Hepatocyte (in vitro differentiated cells): ENCODE measurements at regions not wholly inside any gene's neighbourhood (a gene's known extent, or its start where the extent isn't known, plus 50 kb on each side); places are given as distances from the start of the nearest gene placed in this dataset.
A peak's percentile ranks its signal among the peaks of the same experiment; 100 is the strongest.
"Not testable (repeated sequence)": the region's sequence is repeated elsewhere in the genome, so short reads cannot be mapped to it uniquely, and the experiment has no call there.

Experiments used
- DNase-seq: peaks from one replicate; pipeline ENCODE4 v3.0.0-alpha.2; 2016; ENCODE audit warnings: low spot score
- H2AFZ ChIP-seq: fragments of 200-600 bp; sonication (generic); 2 replicates; pipeline ENCODE4 v1.6.0; 2016; ENCODE audit warnings: antibody characterized with exemption, mild to moderate bottlenecking
- H3K27ac ChIP-seq: fragments of 200-600 bp; sonication (generic); 2 replicates; pipeline ENCODE4 v1.5.1; 2016; ENCODE audit warnings: mild to moderate bottlenecking
- H3K27me3 ChIP-seq: fragments of 200-600 bp; sonication (generic); 2 replicates; pipeline ENCODE4 v1.6.1; 2016
- H3K36me3 ChIP-seq: fragments of 200-600 bp; sonication (generic); replicated peaks from 2 replicates; pipeline ENCODE4 v1.5.1; 2016; ENCODE audit warnings: low read depth; ENCODE audit not compliant: insufficient read depth
- H3K4me1 ChIP-seq: fragments of 200-600 bp; sonication (generic); 2 replicates; pipeline ENCODE4 v1.5.1; 2016; ENCODE audit warnings: mild to moderate bottlenecking, moderate library complexity; ENCODE audit not compliant: insufficient read depth
- H3K4me2 ChIP-seq: fragments of 200-600 bp; sonication (generic); 2 replicates; pipeline ENCODE4 v1.6.0; 2016
- H3K4me3 ChIP-seq: fragments of 200-600 bp; sonication (generic); 2 replicates; pipeline ENCODE4 v1.5.1; 2016; ENCODE audit warnings: mild to moderate bottlenecking
- H3K79me2 ChIP-seq: fragments of 200-600 bp; sonication (generic); 2 replicates; pipeline ENCODE4 v1.6.0; 2017; ENCODE audit warnings: mild to moderate bottlenecking
- H3K9me2 ChIP-seq: fragments of 200-600 bp; sonication (generic); replicated peaks from 2 replicates; pipeline ENCODE4 v1.6.0; 2017; ENCODE audit warnings: mild to moderate bottlenecking; ENCODE audit not compliant: insufficient read depth
- H3K9me3 ChIP-seq: fragments of 200-600 bp; sonication (generic); 2 replicates; pipeline ENCODE4 v1.5.1; 2016; ENCODE audit warnings: low read depth, mild to moderate bottlenecking
- H4K20me1 ChIP-seq: fragments of 200-600 bp; sonication (generic); 2 replicates; pipeline ENCODE4 v1.6.0; 2016; ENCODE audit warnings: mild to moderate bottlenecking; ENCODE audit not compliant: insufficient read depth, poor library complexity, severe bottlenecking
- EZH2 ChIP-seq: fragments of 200-600 bp; sonication (generic); IDR thresholded peaks from 2 replicates; pipeline ENCODE4 v1.6.1; 2016; ENCODE audit warnings: antibody characterized with exemption, mild to moderate bottlenecking, borderline replicate concordance
- EZH2phosphoT487 ChIP-seq: fragments of 200-600 bp; sonication (generic); IDR thresholded peaks from one replicate; pipeline ENCODE4 v1.6.1; 2018; ENCODE audit warnings: antibody characterized with exemption, mild to moderate bottlenecking, low read depth, moderate library complexity; ENCODE audit not compliant: unreplicated experiment, severe bottlenecking
- WGBS: methylation state at CpG from one replicate; pipeline ENCODE4 v1.1.6; 2016; ENCODE audit warnings: low lambda C conversion rate; ENCODE audit errors: missing lambda C conversion rate; 5-methylcytosine and 5-hydroxymethylcytosine counted together
- TF ChIP-seq, protein P1 (sequence below): fragments of 200-600 bp; sonication (generic); IDR thresholded peaks from 2 replicates; pipeline ENCODE4 v1.5.1; 2016; ENCODE audit warnings: antibody characterized with exemption, mild to moderate bottlenecking; ENCODE audit not compliant: poor library complexity

DNA sequence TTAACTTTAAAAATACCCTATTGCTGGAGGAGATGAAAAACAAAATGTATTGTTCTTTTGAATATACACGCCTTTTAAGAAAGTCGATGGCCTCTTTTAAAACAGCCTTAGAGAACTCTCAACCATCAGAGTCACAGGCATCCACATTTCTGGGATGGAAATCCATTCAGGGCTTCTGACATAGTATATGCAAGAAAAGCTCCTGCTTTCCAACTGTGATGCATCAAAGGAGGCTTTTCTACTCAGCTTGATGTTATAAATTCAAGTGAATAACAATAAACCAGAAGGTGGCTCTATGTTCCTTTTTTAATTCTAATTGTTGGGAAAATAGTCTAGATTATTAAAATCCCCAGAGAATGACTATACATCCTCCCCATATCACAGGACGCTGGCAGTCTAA is 398.8 kb upstream of the CXADR start:
- Histone ChIP-seq H3K27me3 (no peaks in the 10 kb centered on the region), H3K4me3 (no peak overlapping the region), H3K4me1 (no peaks in the 10 kb centered on the region), H3K4me2 (no peak overlapping the region), H3K9me3 (no peaks in the 10 kb centered on the region), H3K79me2 (no peaks in the 10 kb centered on the region), H3K36me3 (no peaks in the 10 kb centered on the region), H3K9me2 (no peaks in the 10 kb centered on the region), H2AFZ (no peak overlapping the region), H3K27ac (no peak overlapping the region), H4K20me1 (no peaks in the 10 kb centered on the region)
- DNase-seq = no peak
- TF ChIP-seq EZH2phosphoT487 (no peak), EZH2 (no peak)
- TF ChIP-seq, protein P1, sequence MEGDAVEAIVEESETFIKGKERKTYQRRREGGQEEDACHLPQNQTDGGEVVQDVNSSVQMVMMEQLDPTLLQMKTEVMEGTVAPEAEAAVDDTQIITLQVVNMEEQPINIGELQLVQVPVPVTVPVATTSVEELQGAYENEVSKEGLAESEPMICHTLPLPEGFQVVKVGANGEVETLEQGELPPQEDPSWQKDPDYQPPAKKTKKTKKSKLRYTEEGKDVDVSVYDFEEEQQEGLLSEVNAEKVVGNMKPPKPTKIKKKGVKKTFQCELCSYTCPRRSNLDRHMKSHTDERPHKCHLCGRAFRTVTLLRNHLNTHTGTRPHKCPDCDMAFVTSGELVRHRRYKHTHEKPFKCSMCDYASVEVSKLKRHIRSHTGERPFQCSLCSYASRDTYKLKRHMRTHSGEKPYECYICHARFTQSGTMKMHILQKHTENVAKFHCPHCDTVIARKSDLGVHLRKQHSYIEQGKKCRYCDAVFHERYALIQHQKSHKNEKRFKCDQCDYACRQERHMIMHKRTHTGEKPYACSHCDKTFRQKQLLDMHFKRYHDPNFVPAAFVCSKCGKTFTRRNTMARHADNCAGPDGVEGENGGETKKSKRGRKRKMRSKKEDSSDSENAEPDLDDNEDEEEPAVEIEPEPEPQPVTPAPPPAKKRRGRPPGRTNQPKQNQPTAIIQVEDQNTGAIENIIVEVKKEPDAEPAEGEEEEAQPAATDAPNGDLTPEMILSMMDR = no peak
- 78% methylated on average over 3 of the region's 3 CpGs for WGBS

DNA sequence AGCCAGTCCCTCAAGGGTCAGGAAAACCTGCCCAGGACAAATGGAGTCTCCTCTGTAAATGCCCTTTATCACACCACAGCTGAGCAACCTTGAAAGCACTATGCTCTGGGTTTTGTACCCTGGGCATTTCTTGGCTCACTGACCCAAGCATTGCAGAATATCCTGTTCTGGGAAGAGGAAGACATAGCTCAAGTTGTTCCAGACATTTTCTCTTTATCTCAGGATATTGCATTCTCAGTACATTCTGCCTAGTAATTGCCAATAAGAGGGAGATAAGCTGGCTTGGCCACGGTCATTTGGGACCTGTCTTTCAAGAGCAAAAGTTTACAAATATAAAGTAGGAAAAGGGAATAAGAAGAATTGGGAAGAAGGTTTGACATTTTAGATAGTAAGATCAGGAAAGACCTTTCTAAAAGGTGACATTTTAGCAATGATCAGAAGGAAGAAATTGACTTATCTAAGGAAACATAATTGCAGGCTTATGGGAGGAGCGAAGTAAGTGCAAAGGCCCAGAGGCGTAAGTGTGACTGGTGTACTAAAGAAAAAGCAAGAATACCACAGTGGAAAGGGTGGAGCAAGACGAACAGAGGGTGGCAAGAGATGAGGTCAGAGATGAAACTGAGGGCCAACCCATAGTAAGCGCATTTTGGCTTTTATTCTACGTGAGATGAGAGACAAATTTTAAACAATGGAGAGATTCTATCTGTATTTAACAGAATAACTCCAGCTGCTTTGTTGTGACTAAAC is 394.0 kb upstream of the CXADR start:
- Histone ChIP-seq H3K36me3 (no peaks in the 10 kb centered on the region), H3K9me2 (no peaks in the 10 kb centered on the region), H3K4me2 (no peak overlapping the region), H3K4me1 (no peaks in the 10 kb centered on the region), H3K79me2 (no peaks in the 10 kb centered on the region), H3K9me3 (no peaks in the 10 kb centered on the region), H3K27ac (no peak overlapping the region), H2AFZ (no peak overlapping the region), H3K4me3 (no peak overlapping the region), H4K20me1 (no peaks in the 10 kb centered on the region), H3K27me3 (no peaks in the 10 kb centered on the region)
- WGBS = 88% methylated on average over 6 of the region's 6 CpGs
- DNase-seq = no peak
- TF ChIP-seq, protein P1 = no peak
- TF ChIP-seq EZH2phosphoT487 (no peak), EZH2 (no peak)

DNA sequence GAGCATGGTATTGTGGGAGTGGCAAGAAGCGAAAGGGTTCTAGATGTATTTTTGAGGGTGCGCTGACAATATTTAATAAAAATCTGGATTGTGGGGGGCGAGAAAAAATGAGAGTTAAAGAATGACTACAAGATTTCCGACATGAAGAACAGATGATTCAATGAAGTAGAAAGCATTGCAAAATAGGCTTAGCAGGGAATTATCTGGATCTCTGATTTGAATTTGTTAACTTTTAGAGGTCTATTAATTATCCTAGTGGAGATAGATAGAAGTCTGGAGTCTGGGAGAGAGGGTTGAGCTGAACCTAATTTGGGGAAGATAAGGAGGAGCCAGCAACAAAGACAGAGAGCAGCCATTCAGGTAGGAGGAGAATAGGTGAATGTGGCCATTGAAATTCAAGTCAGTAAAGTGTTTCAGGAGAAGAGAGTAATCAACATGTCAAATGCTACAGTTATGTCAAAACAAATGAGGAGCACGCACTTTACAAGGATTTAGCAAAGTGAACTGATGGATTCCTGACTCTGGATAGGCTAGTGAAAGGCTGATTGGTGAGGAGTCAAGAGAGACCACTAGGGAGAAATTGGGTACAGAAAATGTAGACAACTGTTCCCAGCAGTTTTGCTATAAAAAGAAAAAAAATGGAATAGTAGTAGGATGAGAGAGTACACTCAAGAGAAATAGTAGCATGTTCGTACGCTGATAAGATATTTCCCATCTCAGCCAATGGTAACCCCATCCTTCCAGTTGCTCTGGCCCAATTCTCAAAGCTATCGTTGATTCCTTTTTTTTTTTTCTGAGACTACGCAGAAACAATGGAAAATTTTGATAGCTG is 393.2 kb upstream of the CXADR start:
- Histone ChIP-seq H3K36me3 (no peaks in the 10 kb centered on the region), H3K9me2 (no peaks in the 10 kb centered on the region), H3K79me2 (no peaks in the 10 kb centered on the region), H3K9me3 (no peaks in the 10 kb centered on the region), H2AFZ (no peak overlapping the region), H4K20me1 (no peaks in the 10 kb centered on the region), H3K4me2 (no peak overlapping the region), H3K27me3 (no peaks in the 10 kb centered on the region), H3K4me1 (no peaks in the 10 kb centered on the region), H3K4me3 (no peak overlapping the region), H3K27ac (no peak overlapping the region)
- TF ChIP-seq EZH2 = no peak
- DNase-seq = no peak
- 89% methylated on average over 9 of the region's 9 CpGs for WGBS

DNA sequence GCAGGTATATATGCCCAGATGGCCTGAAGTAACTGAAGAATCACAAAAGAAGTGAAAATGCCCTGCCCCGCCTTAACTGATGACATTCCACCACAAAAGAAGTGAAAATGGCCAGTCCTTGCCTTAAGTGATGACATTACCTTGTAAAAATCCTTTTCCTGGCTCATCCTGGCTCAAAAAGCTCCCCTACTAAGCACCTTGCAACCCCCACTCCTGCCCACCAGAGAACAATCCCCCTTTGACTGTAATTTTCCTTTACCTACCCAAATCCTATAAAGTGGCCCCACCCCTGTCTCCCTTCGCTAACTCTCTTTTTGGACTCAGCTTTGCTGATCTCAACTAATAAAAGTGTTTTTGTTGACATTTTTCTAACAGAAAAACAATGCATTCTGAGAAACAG is 385.4 kb upstream of the CXADR start:
- not testable (repeated sequence) for H3K79me2 ChIP-seq, H3K4me2 ChIP-seq, H3K27me3 ChIP-seq, H3K4me3 ChIP-seq, H3K9me2 ChIP-seq, H4K20me1 ChIP-seq, H3K9me3 ChIP-seq, H3K36me3 ChIP-seq, H3K4me1 ChIP-seq, DNase-seq, H2AFZ ChIP-seq
- 74% methylated on average over 2 of the region's 2 CpGs for WGBS
- H3K27ac ChIP-seq = peak overlapping the region; percentile 46
